ENCODE measurements at regions not wholly inside any gene's neighbourhood (a gene's known extent, or its start where the extent isn't known, plus 50 kb on each side); places are given as distances from the start of the nearest gene placed in this dataset.
"Not testable (repeated sequence)": the region's sequence is repeated elsewhere in the genome, so short reads cannot be mapped to it uniquely, and the experiment has no call there.

DNA sequence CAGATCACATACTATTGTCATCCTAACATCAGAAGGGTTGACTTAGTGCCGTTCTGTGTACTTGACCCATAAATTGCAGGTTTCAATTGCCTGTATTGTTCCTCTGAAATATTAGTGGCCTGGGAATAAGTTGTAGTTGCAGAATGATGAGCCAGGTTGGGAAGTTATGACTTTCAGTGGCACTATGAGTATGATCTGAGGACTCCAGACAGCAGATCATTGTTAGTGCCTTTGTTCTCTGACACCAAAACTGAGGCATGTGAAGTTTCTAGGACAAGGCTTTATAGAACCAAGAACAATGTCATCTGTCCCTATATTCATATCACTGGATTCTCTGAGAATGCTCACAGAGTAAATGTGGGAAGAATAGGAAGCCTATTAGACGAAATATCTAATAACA lies 403.7 kb downstream of the STK39 start:
- no peak for DNase-seq (ENCODE audit: low spot score)

DNA sequence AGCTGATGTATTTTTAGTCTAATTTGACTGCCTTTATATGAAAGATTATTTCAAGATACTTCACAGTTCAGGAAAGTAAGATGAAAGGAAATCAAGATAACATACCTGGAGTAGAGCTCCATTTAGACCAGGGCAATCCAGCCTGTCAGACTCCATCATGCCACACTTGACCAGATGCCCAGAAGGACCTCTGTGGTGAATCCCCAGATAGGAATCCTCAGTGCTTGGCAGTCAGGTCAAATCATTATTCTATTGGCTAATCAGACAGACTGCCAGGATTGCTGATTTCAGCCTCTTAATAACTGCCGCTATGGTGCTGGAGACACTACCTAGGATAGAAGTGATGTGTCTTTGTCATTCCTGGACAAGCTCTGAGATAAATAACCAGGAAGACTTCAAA lies 404.2 kb downstream of the STK39 start:
- no peak for DNase-seq (ENCODE audit: low spot score)

DNA sequence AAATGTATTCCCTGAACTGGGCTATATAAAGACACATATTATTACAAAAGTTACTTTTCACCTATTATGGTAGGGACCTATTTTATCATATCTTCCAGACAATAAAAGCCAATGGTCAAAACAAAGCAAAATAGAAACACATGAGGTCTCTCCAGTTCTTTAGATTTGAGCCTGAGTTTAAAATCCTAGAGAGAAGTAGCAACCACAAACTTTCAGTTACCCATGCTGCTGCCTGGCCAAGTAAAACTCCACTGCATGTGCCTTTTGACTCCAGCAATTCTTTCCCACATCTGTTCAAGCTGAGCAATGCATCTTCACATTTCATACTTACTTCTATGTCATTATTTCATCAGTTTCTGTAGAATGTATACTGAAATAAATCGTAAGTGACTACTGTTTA lies 405.3 kb downstream of the STK39 start:
- no peak for DNase-seq (ENCODE audit: low spot score)

- not testable (repeated sequence) for DNase-seq (ENCODE audit: low spot score)
These were observed 412.1 kb downstream of the STK39 start for GRCh38 chr2:167835290-167835689.

- no peak for DNase-seq (ENCODE audit: low spot score)
These were observed 412.7 kb downstream of the STK39 start for GRCh38 chr2:167834707-167835106.

- peak; percentile 14 for DNase-seq (ENCODE audit: low spot score)
These were observed 414.1 kb downstream of the STK39 start for GRCh38 chr2:167833294-167833693.

GRCh38 chr2:167832868-167833287 lies 414.5 kb downstream of the STK39 start:
- DNase-seq (ENCODE audit: low spot score), result no peak

DNA sequence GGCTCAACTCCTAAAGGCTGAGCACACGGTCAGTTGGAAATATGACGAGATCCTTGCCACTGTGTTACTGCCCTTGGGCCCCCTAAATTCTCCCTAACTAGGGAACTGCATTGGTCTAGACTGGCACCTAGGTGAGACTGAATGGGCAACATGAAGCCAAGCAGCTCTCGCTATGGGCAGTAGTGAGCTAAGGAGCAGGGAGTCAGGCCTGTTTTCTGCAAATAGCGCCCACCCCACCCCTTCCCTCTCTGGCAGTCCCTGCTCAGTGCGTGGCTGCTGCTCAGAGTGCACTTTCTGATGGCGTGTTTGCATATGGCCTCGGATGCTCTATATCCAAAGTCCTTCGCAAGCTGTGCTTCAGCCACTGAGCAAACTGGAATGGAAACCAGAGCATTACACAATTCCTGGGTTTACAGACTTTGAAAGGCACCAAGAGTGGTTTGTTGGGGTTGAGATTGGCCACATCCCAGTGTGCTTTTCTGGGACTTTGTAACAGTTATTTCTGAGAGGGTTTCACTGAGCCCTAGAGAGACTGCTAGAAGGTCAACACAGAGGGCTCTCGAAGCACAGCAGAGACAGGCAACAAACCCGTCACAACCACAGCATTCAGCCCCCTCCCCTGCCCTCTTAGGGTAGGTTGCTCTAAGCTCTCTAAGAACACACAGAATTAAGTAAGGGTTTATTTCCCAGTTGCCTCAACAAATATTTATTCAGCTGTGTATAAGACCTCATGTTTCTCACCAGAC lies 419.9 kb downstream of the STK39 start:
- no peak for DNase-seq (ENCODE audit: low spot score)

- DNase-seq (ENCODE audit: low spot score), result peak; percentile 3
These were observed 420.5 kb downstream of the STK39 start for GRCh38 chr2:167826906-167827305.

DNA sequence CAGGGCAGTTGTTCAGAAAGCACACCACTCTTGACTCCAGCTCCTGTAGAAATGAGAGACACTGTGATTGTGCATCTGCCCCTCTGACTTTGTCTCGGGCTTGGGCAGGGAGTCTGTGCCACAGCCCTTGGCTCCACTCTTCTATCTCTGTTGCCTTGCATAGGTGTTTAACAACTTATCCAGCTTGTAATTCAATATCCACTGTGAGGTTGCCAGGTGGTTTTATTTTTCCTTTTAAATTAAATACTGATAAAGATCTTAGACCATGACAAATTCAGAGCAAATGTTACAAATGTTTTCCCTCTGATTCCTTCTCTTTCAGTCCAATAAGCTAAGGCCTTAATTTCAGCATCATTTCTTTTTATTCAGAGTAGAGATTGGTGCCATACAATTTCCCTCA lies 421.7 kb downstream of the STK39 start:
- no peak for DNase-seq (ENCODE audit: low spot score)

- no peak for DNase-seq (ENCODE audit: low spot score)
These were observed 424.5 kb downstream of the STK39 start for GRCh38 chr2:167822690-167823465.

GRCh38 chr2:167820488-167820887 lies 426.9 kb downstream of the STK39 start:
- DNase-seq (ENCODE audit: low spot score), result no peak

DNA sequence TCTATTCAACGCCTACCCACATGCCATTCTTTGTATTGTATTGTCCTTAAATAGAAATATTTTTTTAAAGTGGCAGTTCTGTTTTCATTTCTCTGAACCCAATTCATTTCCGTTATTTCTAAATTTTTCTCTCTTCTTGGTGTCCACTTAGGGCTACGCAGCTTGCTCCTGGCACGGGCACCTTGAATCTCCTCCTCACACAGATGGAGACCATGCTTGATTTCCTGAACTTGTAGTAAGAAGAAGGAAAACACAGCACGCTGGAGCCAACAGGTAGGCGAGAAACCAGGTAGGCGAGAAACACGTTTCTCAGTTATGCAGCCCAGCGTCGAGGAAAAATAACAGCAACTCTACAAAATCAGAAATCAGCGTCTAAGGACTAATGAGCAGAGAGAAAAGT lies 428.9 kb downstream of the STK39 start:
- no peak for DNase-seq (ENCODE audit: low spot score)

DNA sequence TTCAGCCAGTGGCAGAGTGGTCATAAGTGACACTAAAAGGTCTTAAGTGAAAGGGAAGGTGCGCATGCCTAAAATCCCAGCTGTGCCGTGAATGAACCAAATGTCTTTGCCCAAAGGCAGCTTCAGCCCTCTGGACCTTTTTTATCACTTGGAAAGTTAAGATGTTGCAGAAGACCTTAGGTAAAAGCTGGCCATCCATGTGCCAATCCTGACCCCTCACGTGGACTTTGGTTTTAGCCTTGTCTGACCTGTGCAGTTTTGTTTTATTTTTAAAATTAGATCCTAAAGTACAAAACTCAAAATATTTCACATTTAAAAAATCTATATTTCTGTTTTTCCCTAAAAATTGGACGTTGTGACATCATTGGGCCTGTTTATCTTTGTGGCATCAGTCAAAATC lies 429.5 kb downstream of the STK39 start:
- DNase-seq (ENCODE audit: low spot score), result no peak

- DNase-seq (ENCODE audit: low spot score), result no peak
These were observed 430.0 kb downstream of the STK39 start for GRCh38 chr2:167817422-167817821.

- no peak for DNase-seq (ENCODE audit: low spot score)
These were observed 430.5 kb downstream of the STK39 start for GRCh38 chr2:167816874-167817290.

- no peak for DNase-seq (ENCODE audit: low spot score)
These were observed 432.3 kb downstream of the STK39 start for GRCh38 chr2:167814881-167815718.

DNA sequence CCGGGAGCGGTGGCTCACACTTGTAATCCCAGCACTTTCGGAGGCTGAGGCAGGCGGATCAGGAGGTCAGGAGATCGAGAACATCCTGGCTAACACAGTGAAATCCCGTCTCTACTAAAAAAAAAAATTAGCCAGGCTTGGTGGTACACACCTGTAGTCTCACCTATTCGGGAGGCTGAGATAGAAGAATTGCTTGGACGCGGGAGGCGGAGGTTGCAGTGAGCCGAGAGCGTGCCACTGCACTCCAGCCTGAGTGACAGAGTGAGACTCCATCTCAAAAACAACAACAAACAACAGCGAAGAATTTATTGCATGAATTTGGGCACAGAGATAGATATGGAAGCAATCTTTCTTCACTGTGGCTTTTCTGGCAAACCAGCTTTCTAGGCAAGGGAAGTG lies 432.9 kb downstream of the STK39 start:
- DNase-seq (ENCODE audit: low spot score), result not testable (repeated sequence)

GRCh38 chr2:167809799-167810198 lies 437.6 kb downstream of the STK39 start:
- not testable (repeated sequence) for DNase-seq (ENCODE audit: low spot score)

DNA sequence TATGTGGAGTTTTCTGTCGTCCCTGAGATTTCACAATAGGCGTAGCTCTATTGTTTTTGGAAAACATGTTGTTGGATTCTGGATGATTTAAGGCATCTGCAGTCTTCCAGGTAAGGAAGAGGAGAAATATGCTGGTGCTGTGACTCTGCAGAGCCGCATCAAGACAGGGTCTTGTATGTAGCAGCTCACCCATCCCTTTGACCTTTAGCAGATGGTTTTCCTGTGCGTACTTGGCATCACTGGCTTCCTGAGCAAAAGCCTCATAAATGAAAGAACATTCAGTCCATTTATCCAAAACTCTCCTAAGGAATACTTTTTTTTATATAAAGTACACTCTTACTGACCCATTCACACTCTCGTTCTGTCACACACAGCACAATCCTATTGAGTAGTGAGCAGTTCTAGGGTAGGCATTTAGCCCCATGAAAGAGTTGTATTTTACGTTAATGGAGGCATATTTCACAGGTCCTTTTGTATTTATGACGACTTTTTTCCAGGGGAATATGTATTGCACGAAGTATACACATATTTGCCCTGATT lies 443.9 kb downstream of the STK39 start:
- no peak for DNase-seq (ENCODE audit: low spot score)

- DNase-seq (ENCODE audit: low spot score), result no peak
These were observed 452.7 kb downstream of the STK39 start for GRCh38 chr2:167794554-167795255.

DNA sequence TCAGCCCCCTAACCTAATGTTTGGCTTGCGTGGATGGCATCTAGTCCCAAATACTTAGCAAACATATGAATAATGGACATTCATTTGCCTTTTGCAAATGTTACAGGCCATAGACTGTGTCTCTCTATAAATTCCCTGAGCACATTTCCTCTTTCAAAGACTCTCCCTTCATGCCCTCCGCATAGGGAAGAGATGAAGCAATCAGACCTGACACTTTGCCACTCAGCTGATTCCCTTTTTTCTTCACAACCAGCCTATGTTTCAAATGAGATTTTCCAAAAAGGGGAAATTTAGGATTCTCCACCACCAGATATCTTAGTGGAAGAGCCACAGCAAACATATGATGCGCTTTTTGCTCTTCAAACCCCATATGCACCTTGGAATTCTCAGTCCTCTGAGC lies 453.7 kb downstream of the STK39 start:
- no peak for DNase-seq (ENCODE audit: low spot score)

All from pons (tissue), 1 donor.